WI38 (cell line): ENCODE measurements at regions not wholly inside any gene's neighbourhood (a gene's known extent, or its start where the extent isn't known, plus 50 kb on each side); places are given as distances from the start of the nearest gene placed in this dataset.
"Not testable (repeated sequence)": the region's sequence is repeated elsewhere in the genome, so short reads cannot be mapped to it uniquely, and the experiment has no call there.

Source experiments
- H3K4me3 ChIP-seq: 2 replicates; pipeline ENCODE4 v1.5.1; 2011; ENCODE audit warnings: low read depth, mild to moderate bottlenecking, control low read depth, low read length
- CTCF ChIP-seq: IDR thresholded peaks from 2 replicates; pipeline ENCODE4 v1.5.1; 2012; ENCODE audit warnings: low read depth, mild to moderate bottlenecking, control low read depth, low read length

GRCh38 chr2:64876137-64876647 lies 113.0 kb upstream of the SLC1A4 start:
- TF ChIP-seq CTCF, result no peak

GRCh38 chr2:64879745-64880144 lies 109.5 kb upstream of the SLC1A4 start:
- no peak overlapping the region for H3K4me3 ChIP-seq
- no peak for TF ChIP-seq CTCF

More at GRCh38 chr2:64876137-64876647, 113.0 kb upstream of the SLC1A4 start:
- H3K4me3 ChIP-seq, result no peak overlapping the region

GRCh38 chr2:64880193-64880951 lies 108.8 kb upstream of the SLC1A4 start:
- H3K4me3 ChIP-seq, result no peak overlapping the region

DNA sequence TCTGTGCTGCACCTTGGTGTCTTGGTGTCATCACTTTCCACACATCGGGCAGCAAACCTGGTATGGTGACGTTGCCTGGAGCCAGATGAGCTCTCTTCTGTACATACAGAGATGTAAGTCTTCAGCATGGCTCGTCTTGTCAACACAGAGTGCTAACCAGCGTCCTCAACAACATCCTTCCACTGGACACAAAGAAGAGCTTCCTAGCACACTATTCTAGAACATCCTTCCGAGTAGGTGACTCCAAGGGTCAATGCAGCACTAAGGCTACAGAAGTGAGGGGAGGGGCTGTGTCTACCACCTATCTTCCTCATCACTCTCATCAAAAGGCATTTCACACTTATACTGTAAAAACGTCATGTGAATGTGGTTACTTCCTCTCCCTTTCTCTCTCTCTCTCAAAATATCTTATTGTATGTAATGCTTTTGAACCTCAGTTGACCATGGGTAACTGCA lies 108.1 kb upstream of the SLC1A4 start:
- no peak overlapping the region for H3K4me3 ChIP-seq
- TF ChIP-seq CTCF, result no peak

More at GRCh38 chr2:64880193-64880951, 108.8 kb upstream of the SLC1A4 start:
- no peak for TF ChIP-seq CTCF

- TF ChIP-seq CTCF, result no peak
- no peak overlapping the region for H3K4me3 ChIP-seq
Observed at GRCh38 chr2:64887565-64887964, 101.6 kb upstream of the SLC1A4 start.

GRCh38 chr2:64888591-64889309 lies 100.4 kb upstream of the SLC1A4 start:
- TF ChIP-seq CTCF, result peak; percentile 43
- no peak overlapping the region for H3K4me3 ChIP-seq

DNA sequence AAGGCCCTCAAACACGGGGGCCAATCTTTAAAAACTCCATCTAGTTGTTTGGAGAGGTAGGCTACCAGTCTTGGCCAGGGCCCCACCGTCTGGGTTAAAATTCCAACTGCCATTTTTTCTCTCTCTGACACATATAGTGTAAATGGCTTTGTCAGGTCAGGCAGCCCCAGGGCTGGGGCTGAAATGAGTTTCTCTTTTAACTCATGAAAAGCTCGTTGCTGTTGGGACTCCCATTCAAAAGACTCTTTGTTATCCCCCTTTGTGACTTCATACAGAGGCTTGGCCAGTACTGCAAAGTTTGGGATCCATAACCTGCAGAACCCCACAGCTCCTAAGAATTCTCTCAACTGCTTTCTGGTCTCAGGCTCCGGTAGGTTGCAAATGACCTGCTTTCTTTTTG lies 99.4 kb upstream of the SLC1A4 start:
- H3K4me3 ChIP-seq, result no peak overlapping the region
- no peak for TF ChIP-seq CTCF

DNA sequence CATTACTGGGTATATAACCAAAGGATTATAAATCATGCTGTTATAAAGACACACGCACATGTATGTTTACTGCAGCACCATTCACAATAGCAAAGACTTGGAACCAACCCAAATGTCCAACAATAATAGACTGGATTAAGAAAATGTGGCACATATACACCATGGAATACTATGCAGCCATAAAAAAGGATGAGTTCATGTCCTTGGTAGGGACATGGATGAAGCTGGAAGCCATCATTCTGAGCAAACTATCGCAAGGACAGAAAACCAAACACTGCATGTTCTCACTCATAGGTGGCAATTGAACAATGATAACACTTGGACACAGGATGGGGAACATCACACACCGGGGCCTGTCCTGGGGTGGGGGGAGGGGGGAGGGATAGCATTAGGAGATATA lies 92.6 kb upstream of the SLC1A4 start:
- not testable (repeated sequence) for H3K4me3 ChIP-seq
